SK-N-MC (cell line): ENCODE measurements at regions not wholly inside any gene's neighbourhood (a gene's known extent, or its start where the extent isn't known, plus 50 kb on each side); places are given as distances from the start of the nearest gene placed in this dataset.
A peak's percentile ranks its signal among the peaks of the same experiment; 100 is the strongest.
"Not testable (repeated sequence)": the region's sequence is repeated elsewhere in the genome, so short reads cannot be mapped to it uniquely, and the experiment has no call there.

ENCODE experiments used
- DNase-seq: peaks from one replicate; pipeline ENCODE4 v3.0.0-alpha.2; 2011; ENCODE audit warnings: low read depth, low spot score
- H3K27ac ChIP-seq: fragments of 200-600 bp; sonication (generic); 2 replicates; pipeline ENCODE4 v1.5.1; 2016; ENCODE audit warnings: mixed run types
- H3K36me3 ChIP-seq: fragments of 200-600 bp; sonication (generic); 2 replicates; pipeline ENCODE4 v1.6.1; 2017; ENCODE audit warnings: antibody characterized with exemption, low read length, mixed read lengths; ENCODE audit not compliant: insufficient read depth
- H3K4me3 ChIP-seq: fragments of 200-600 bp; sonication (generic); 2 replicates; pipeline ENCODE4 v1.5.1; 2016
- H3K9ac ChIP-seq: fragments of 200-600 bp; sonication (generic); 2 replicates; pipeline ENCODE4 v1.8.0; 2017; ENCODE audit warnings: mixed run types, mixed read lengths; ENCODE audit not compliant: insufficient read length
- H3K9me3 ChIP-seq: fragments of 200-600 bp; sonication (generic); 2 replicates; pipeline ENCODE4 v1.6.1; 2017; ENCODE audit warnings: low read depth, mild to moderate bottlenecking, antibody characterized with exemption, low read length, moderate library complexity, mixed read lengths
- EZH2 ChIP-seq: fragments of 200-600 bp; sonication (generic); IDR thresholded peaks from one replicate; pipeline ENCODE4 v1.6.1; 2017; ENCODE audit warnings: antibody characterized with exemption
- FOXP2 ChIP-seq: optimal IDR thresholded peaks from 2 replicates; pipeline ENCODE3; 2011; ENCODE audit warnings: mild to moderate bottlenecking, moderate library complexity; ENCODE audit not compliant: insufficient read depth; ENCODE audit errors: extremely low read length, control extremely low read depth
- POLR2AphosphoS5 ChIP-seq: IDR thresholded peaks from 2 replicates; pipeline ENCODE4 v1.6.1; 2012; ENCODE audit warnings: mild to moderate bottlenecking, low read depth, low read length, borderline replicate concordance

DNA sequence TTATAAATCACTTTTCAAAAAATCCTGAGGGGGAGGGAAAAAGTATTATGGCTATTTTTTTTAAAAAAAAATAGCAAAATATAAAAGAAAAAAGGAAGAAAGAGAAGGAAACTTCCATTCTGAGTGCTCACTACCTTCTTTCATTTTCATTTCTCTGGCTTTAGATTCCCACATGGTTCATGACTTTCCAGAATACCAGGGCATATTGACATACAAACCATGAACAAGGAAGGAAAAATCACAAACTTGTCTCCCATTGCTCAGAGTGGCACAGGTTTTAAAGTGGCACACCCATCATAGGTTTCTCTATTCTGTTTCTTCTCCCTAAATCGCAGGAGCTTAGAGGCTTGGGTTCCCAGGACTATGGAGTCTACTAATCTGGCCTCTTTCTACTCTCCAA, 136.3 kb upstream of the CXXC4 start:
- no peak for DNase-seq
- no peak overlapping the region for H3K9ac ChIP-seq
- TF ChIP-seq EZH2 (no peak), FOXP2 (no peak), POLR2AphosphoS5 (no peak)
- H3K4me3 ChIP-seq: no peak overlapping the region
- no peak overlapping the region for H3K27ac ChIP-seq
- no peaks in the 10 kb centered on the region for H3K36me3 ChIP-seq
- no peaks in the 10 kb centered on the region for H3K9me3 ChIP-seq

DNA sequence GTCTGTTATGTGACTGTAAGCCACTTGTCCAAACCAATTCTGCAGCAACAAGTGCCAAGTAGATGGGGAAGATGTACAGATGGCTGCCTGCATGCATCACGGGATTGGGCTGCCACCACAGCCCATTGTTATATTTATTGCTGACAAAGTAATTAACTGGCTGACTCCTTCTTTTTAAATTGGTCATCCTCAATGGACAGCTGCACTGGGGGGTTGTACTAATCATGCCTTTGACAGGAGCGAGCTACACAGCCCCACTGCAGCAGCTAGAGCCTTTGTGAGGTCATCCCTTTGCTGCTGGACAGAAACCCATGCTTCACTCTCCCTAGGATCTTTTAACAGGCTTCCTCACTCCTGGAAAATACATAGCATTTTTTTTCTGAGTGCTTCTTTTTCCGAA, 146.7 kb upstream of the CXXC4 start:
- DNase-seq: no peak
- H3K9me3 ChIP-seq: no peaks in the 10 kb centered on the region
- no peak overlapping the region for H3K4me3 ChIP-seq
- no peak overlapping the region for H3K27ac ChIP-seq
- no peak overlapping the region for H3K9ac ChIP-seq
- H3K36me3 ChIP-seq: no peaks in the 10 kb centered on the region
- TF ChIP-seq FOXP2: no peak
- no peak for TF ChIP-seq EZH2
- TF ChIP-seq POLR2AphosphoS5: no peak

DNA sequence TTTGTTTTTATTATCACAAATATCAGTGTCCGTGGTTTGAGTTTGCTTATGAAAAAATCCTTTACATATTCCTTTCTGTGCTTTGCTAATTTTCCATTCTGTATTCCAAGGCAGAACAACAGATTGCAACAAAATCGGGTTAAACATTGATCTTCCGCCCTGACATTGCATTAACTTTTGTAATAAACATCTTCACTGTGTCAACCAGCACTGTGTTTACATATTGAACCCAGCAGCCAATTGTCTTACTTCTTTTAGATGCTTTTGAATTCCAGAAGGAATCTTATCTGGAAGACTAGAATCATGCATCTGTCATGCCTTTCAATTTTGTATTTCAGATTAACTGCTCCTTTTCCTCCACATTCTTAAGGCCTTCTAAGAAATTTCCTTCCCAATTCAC, 147.8 kb upstream of the CXXC4 start:
- Histone ChIP-seq H3K9me3 (no peaks in the 10 kb centered on the region), H3K27ac (no peak overlapping the region), H3K36me3 (no peaks in the 10 kb centered on the region), H3K9ac (no peak overlapping the region), H3K4me3 (no peak overlapping the region)
- DNase-seq: no peak
- TF ChIP-seq FOXP2 (no peak), EZH2 (no peak), POLR2AphosphoS5 (no peak)

DNA sequence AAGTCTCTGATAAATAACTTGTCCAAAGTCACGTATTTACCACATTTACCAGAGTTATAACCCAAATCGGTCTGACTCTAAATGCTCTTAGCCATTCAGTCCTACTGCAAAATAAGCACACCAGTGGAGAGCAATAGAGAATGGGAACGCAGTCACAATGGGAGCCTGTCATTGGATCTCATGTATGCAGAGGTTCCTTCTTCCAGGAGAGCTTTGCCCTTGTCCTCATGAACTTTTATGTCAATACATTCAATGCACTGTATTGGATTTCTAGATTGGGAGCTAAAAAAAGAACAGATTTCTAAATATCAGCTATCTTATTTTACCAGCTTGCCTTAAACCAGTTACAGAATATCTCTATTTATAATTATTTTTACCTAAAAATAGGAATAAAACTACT, 149.1 kb upstream of the CXXC4 start:
- no peak for DNase-seq
- H3K27ac ChIP-seq: no peak overlapping the region
- H3K9ac ChIP-seq: no peak overlapping the region
- no peaks in the 10 kb centered on the region for H3K9me3 ChIP-seq
- no peak overlapping the region for H3K4me3 ChIP-seq
- TF ChIP-seq POLR2AphosphoS5 (no peak), EZH2 (no peak), FOXP2 (no peak)
- H3K36me3 ChIP-seq: no peaks in the 10 kb centered on the region

DNA sequence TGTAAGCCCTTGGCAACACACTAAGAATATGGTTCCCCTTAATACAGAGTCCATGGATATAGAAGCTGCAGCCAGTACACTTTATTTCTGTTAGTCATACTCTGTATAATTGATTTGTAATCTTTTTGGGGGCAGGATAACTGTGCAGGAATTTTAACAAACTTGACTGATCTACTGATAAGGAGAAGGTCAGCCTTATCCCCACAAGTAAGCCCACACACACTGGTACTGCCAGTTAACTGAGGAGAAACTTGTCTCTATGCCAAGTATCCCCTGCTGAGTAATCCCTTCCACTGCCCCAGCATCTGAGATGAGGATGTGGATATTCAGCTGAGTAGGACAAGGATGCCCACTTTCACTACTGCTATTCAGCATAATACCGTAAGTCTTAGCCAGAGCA, 154.9 kb upstream of the CXXC4 start:
- TF ChIP-seq POLR2AphosphoS5 (no peak), FOXP2 (no peak), EZH2 (no peak)
- Histone ChIP-seq H3K9ac (no peak overlapping the region), H3K9me3 (no peaks in the 10 kb centered on the region; the same call in 1 of the 2 replicates), H3K4me3 (no peak overlapping the region), H3K27ac (no peak overlapping the region), H3K36me3 (no peaks in the 10 kb centered on the region)
- DNase-seq: no peak

DNA sequence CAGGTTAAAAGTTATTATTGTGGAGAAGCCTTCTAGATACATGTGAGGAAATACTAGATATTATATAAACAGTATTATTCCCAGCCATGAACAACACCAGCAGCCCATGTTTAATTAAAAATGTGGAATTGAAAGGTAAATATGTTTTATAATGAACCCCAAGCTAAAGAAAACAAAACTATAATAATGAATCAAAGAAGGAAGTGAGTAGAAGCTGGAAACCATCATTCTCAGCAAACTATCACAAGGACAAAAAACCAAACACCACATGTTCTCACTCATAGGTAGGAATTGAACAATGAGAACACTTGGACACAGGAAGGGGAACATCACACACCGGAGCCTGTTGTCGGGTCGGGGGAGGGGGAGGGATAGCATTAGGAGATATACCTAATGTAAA, 167.6 kb upstream of the CXXC4 start:
- not testable (repeated sequence) for H3K9me3 ChIP-seq, H3K27ac ChIP-seq, H3K36me3 ChIP-seq, H3K9ac ChIP-seq, H3K4me3 ChIP-seq, DNase-seq

DNA sequence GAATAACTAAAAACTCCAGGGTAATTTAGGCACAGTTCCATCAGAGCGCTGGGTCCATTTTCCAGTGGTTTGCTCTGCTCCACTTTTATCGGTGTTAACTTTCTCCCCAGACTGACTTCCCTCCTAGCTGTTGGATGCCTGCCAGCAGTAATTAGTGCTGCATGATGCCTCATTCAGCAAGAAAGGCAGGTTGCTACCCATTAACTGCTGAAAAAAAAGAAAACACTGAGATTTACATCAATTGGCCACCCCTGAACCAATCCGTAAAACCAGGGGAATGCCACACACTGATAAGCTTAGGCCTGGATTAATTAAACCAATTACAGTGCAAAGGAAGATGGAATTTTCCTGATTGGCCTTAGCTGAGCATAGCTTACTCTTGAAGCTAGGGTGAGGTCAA, 182.4 kb upstream of the CXXC4 start:
- TF ChIP-seq FOXP2 (no peak), POLR2AphosphoS5 (no peak), EZH2 (no peak)
- H3K9ac ChIP-seq: no peak overlapping the region
- DNase-seq: peak; percentile 22

DNA sequence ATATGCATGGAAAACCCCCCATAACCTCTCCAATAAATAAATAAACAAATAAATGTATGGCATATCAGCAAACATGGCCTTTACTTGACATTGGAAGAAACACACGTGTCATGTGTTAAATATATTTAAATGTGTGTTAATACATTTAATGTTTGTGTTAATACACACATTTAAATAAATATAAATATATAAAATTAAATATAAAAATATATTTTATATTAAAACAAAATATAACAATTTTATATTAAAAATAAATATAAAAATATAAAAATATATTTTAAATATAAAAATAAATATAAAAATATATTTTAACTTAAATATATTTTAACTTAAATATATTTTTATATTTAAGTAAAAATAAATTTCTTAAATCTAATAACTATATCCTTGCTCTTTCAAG, 187.6 kb upstream of the CXXC4 start:
- no peak overlapping the region for H3K27ac ChIP-seq
- no peaks in the 10 kb centered on the region for H3K9me3 ChIP-seq
- no peak for DNase-seq
- TF ChIP-seq POLR2AphosphoS5: no peak
- TF ChIP-seq EZH2: no peak
- TF ChIP-seq FOXP2: no peak
- H3K36me3 ChIP-seq: no peaks in the 10 kb centered on the region
- no peak overlapping the region for H3K4me3 ChIP-seq
- no peak overlapping the region for H3K9ac ChIP-seq

More for the DNA sequence above, 182.4 kb upstream of the CXXC4 start:
- H3K27ac ChIP-seq: no peak overlapping the region
- H3K4me3 ChIP-seq: no peak overlapping the region
- H3K9me3 ChIP-seq: no peaks in the 10 kb centered on the region
- no peaks in the 10 kb centered on the region for H3K36me3 ChIP-seq

DNA sequence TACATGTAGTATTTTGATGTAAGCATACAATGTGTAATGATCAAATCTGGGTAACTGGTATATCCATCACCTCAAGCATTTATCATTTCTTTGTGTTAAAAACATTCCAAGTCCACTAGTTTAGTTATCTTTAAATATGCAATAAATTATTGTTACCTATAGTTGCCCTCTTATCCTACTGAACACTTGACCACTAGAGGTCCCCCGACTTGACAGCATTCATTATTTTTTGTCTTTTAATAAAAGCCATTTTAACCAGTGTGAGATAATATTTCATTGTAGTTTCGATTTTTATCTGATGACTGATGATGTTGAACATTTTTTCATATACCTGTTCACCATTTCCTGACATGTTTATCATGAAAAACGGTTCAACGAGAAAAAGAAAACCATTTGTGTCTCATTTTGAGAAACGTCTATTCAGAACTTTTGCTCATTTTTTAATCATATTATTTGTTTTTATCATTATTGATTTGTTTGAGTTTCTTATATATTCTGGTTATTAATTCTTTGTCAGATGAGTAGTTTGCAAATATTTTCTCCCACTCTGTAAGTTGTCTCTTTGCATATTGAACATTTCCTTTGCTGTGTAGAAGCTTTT, 199.0 kb upstream of the CXXC4 start:
- Histone ChIP-seq H3K9me3 (no peaks in the 10 kb centered on the region), H3K4me3 (no peak overlapping the region), H3K36me3 (no peaks in the 10 kb centered on the region), H3K9ac (no peak overlapping the region), H3K27ac (no peak overlapping the region)
- no peak for TF ChIP-seq EZH2
- no peak for DNase-seq
